OCI-LY3 (cell line): ENCODE measurements at regions not wholly inside any gene's neighbourhood (a gene's known extent, or its start where the extent isn't known, plus 50 kb on each side); places are given as distances from the start of the nearest gene placed in this dataset.

ENCODE experiments used
- EZH2phosphoT487 ChIP-seq: fragments of 200-600 bp; shearing (Covaris generic); IDR thresholded peaks from 2 replicates; pipeline ENCODE4 v1.6.1; 2018; ENCODE audit warnings: antibody characterized with exemption, mixed run types, low read depth
- TF ChIP-seq, protein P1 (sequence below): fragments of 200-600, 300-600 bp; sonication (generic); IDR thresholded peaks from 2 replicates; pipeline ENCODE4 v1.5.1; 2014; ENCODE audit warnings: antibody characterized with exemption, low read length, low read depth

DNA sequence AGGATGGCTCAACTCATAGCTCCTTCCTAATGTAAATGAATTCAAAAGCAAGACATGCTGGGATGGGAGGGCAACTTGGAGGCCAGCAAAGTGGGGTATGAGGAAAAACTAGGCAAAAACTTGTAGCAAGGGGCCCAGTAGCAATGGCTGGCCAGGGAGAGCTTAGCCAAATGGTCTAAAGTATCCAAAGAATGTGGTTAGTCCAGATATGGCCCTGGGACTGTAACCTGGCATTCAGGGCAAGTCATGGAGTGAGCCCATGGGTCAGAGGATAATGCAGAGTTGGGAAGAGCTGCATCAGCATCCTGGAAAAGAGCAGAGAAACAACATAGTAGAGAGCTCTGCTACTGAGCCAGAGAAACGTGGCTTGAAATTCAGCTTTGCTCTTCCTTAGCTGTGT lies 191.7 kb downstream of the SUCLA2 start:
- TF ChIP-seq, protein P1, sequence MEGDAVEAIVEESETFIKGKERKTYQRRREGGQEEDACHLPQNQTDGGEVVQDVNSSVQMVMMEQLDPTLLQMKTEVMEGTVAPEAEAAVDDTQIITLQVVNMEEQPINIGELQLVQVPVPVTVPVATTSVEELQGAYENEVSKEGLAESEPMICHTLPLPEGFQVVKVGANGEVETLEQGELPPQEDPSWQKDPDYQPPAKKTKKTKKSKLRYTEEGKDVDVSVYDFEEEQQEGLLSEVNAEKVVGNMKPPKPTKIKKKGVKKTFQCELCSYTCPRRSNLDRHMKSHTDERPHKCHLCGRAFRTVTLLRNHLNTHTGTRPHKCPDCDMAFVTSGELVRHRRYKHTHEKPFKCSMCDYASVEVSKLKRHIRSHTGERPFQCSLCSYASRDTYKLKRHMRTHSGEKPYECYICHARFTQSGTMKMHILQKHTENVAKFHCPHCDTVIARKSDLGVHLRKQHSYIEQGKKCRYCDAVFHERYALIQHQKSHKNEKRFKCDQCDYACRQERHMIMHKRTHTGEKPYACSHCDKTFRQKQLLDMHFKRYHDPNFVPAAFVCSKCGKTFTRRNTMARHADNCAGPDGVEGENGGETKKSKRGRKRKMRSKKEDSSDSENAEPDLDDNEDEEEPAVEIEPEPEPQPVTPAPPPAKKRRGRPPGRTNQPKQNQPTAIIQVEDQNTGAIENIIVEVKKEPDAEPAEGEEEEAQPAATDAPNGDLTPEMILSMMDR: no peak
- no peak for TF ChIP-seq EZH2phosphoT487
